HEK293 (cell line): ENCODE measurements at regions not wholly inside any gene's neighbourhood (a gene's known extent, or its start where the extent isn't known, plus 50 kb on each side); places are given as distances from the start of the nearest gene placed in this dataset.

ENCODE experiments used
- CTCF ChIA-PET: fragments of 350-600 bp; formaldehyde crosslinking; extraction: SDS; loops from one replicate; lab custom pipeline; 2021; ENCODE audit warnings: antibody characterized with exemption; lab: Yijun Ruan, JAX
- POLR2A ChIA-PET: fragments of 300-600 bp; formaldehyde crosslinking; extraction: SDS; loops from one replicate; lab custom pipeline; 2020; ENCODE audit warnings: antibody characterized with exemption, inconsistent platforms; lab: Yijun Ruan, JAX
- H3K27ac ChIP-seq: fragments of 200-500 bp; sonication (Bioruptor generic); 2 replicates; pipeline ENCODE4 v1.5.1; 2014; ENCODE audit warnings: low read depth, low read length, control low read depth, inconsistent platforms; ENCODE audit errors: extremely low read depth
- H3K36me3 ChIP-seq, 2 experiments: fragments of 200-500 bp in 1 of 2; sonication (Bioruptor generic) in 1 of 2; 1 replicate in 1 of 2; 2 replicates in 1 of 2; pipeline ENCODE4 v1.5.1; 2014 to 2017; ENCODE audit warnings: inconsistent platforms in 2 of 2, low read length in 2 of 2; ENCODE audit not compliant: control insufficient read depth in 2 of 2, insufficient read depth in 1 of 2
- H3K4me1 ChIP-seq: fragments of 200-500 bp; sonication (Bioruptor generic); 2 replicates; pipeline ENCODE4 v1.5.1; 2014; ENCODE audit warnings: mild to moderate bottlenecking, low read length, inconsistent platforms; ENCODE audit not compliant: control insufficient read depth, insufficient read depth
- H3K4me3 ChIP-seq: 2 replicates; pipeline ENCODE4 v1.5.1; 2011; ENCODE audit warnings: low read depth, mild to moderate bottlenecking, control low read depth, low read length, moderate library complexity
- H3K9me3 ChIP-seq: fragments of 200-500 bp; sonication (Bioruptor generic); 2 replicates; pipeline ENCODE4 v1.5.1; 2014; ENCODE audit warnings: low read depth, low read length, inconsistent platforms; ENCODE audit not compliant: control insufficient read depth, insufficient read depth
- FEZF1 ChIP-seq: fragments of 450-650 bp; formaldehyde crosslinking; IDR thresholded peaks from 2 replicates; pipeline ENCODE4 v1.5.1; 2016; ENCODE audit warnings: missing biosample characterization, missing genetic modification characterization
- GFI1B ChIP-seq: fragments of 450-650 bp; formaldehyde crosslinking; IDR thresholded peaks from 2 replicates; pipeline ENCODE4 v1.5.1; 2016; ENCODE audit warnings: missing biosample characterization, missing genetic modification characterization
- GLIS2 ChIP-seq: fragments of 450-650 bp; formaldehyde crosslinking; IDR thresholded peaks from 2 replicates; pipeline ENCODE4 v1.5.1; 2016; ENCODE audit warnings: missing biosample characterization, missing genetic modification characterization
- INSM2 ChIP-seq: fragments of 450-650 bp; formaldehyde crosslinking; IDR thresholded peaks from 2 replicates; pipeline ENCODE4 v1.5.1; 2016; ENCODE audit warnings: missing biosample characterization, missing genetic modification characterization
- KLF8 ChIP-seq: fragments of 450-650 bp; formaldehyde crosslinking; IDR thresholded peaks from 2 replicates; pipeline ENCODE4 v1.5.1; 2016; ENCODE audit warnings: missing biosample characterization, missing genetic modification characterization
- SCRT2 ChIP-seq: fragments of 450-650 bp; formaldehyde crosslinking; IDR thresholded peaks from 2 replicates; pipeline ENCODE4 v1.5.1; 2016; ENCODE audit warnings: missing biosample characterization, missing genetic modification characterization
- WT1 ChIP-seq: fragments of 450-650 bp; formaldehyde crosslinking; IDR thresholded peaks from 2 replicates; pipeline ENCODE4 v1.5.1; 2016; ENCODE audit warnings: missing biosample characterization, missing genetic modification characterization
- YY2 ChIP-seq: fragments of 450-650 bp; formaldehyde crosslinking; IDR thresholded peaks from 2 replicates; pipeline ENCODE4 v1.5.1; 2016; ENCODE audit warnings: missing biosample characterization, missing genetic modification characterization
- ZBTB7A ChIP-seq: fragments of 450-650 bp; formaldehyde crosslinking; IDR thresholded peaks from 2 replicates; pipeline ENCODE4 v1.5.1; 2016; ENCODE audit warnings: low read depth, missing biosample characterization, missing genetic modification characterization
- ZBTB8A ChIP-seq: fragments of 450-650 bp; formaldehyde crosslinking; IDR thresholded peaks from 2 replicates; pipeline ENCODE4 v1.5.1; 2016; ENCODE audit warnings: missing biosample characterization, missing genetic modification characterization
- ZNF114 ChIP-seq: fragments of 450-650 bp; formaldehyde crosslinking; IDR thresholded peaks from 2 replicates; pipeline ENCODE4 v1.5.0; 2017; ENCODE audit warnings: missing biosample characterization, missing genetic modification characterization
- ZNF202 ChIP-seq: fragments of 450-650 bp; formaldehyde crosslinking; IDR thresholded peaks from 2 replicates; pipeline ENCODE4 v1.5.1; 2016; ENCODE audit warnings: missing biosample characterization, missing genetic modification characterization, borderline replicate concordance
- ZNF24 ChIP-seq: fragments of 450-650 bp; formaldehyde crosslinking; IDR thresholded peaks from 2 replicates; pipeline ENCODE4 v1.5.1; 2016; ENCODE audit warnings: missing biosample characterization, missing genetic modification characterization
- ZNF350 ChIP-seq: fragments of 450-650 bp; formaldehyde crosslinking; IDR thresholded peaks from 2 replicates; pipeline ENCODE4 v1.5.0; 2017; ENCODE audit warnings: missing biosample characterization, mild to moderate bottlenecking, missing genetic modification characterization
- ZNF362 ChIP-seq: fragments of 450-650 bp; formaldehyde crosslinking; IDR thresholded peaks from 2 replicates; pipeline ENCODE4 v1.5.1; 2016; ENCODE audit warnings: missing biosample characterization, missing genetic modification characterization
- ZNF37A ChIP-seq: fragments of 450-650 bp; IDR thresholded peaks from 2 replicates; pipeline ENCODE4 v1.5.1; 2018; ENCODE audit warnings: missing biosample characterization, missing genetic modification characterization
- ZNF394 ChIP-seq: fragments of 450-650 bp; formaldehyde crosslinking; IDR thresholded peaks from 2 replicates; pipeline ENCODE4 v1.5.1; 2016; ENCODE audit warnings: missing biosample characterization, missing genetic modification characterization, mild to moderate bottlenecking, moderate library complexity, borderline replicate concordance
- ZNF473 ChIP-seq: fragments of 450-650 bp; formaldehyde crosslinking; IDR thresholded peaks from 2 replicates; pipeline ENCODE4 v1.5.1; 2017; ENCODE audit warnings: missing biosample characterization, missing genetic modification characterization
- ZNF529 ChIP-seq: fragments of 450-650 bp; formaldehyde crosslinking; IDR thresholded peaks from 2 replicates; pipeline ENCODE4 v1.5.1; 2017; ENCODE audit warnings: missing genetic modification characterization, missing biosample characterization; ENCODE audit not compliant: insufficient replicate concordance
- ZNF530 ChIP-seq: fragments of 450-650 bp; formaldehyde crosslinking; IDR thresholded peaks from 2 replicates; pipeline ENCODE4 v1.5.1; 2016; ENCODE audit warnings: low read depth, missing biosample characterization, missing genetic modification characterization
- ZNF548 ChIP-seq: fragments of 450-650 bp; formaldehyde crosslinking; IDR thresholded peaks from 2 replicates; pipeline ENCODE4 v1.5.1; 2016; ENCODE audit warnings: missing biosample characterization, missing genetic modification characterization
- ZNF561 ChIP-seq: fragments of 450-650 bp; IDR thresholded peaks from 2 replicates; pipeline ENCODE4 v1.5.1; 2018; ENCODE audit warnings: missing biosample characterization, missing genetic modification characterization, borderline replicate concordance
- ZNF624 ChIP-seq: fragments of 450-650 bp; formaldehyde crosslinking; IDR thresholded peaks from 2 replicates; pipeline ENCODE4 v1.5.1; 2017; ENCODE audit warnings: missing biosample characterization, missing genetic modification characterization
- ZNF707 ChIP-seq: fragments of 450-650 bp; formaldehyde crosslinking; IDR thresholded peaks from 2 replicates; pipeline ENCODE4 v1.5.1; 2016; ENCODE audit warnings: missing biosample characterization, missing genetic modification characterization
- ZNF792 ChIP-seq: fragments of 450-650 bp; formaldehyde crosslinking; IDR thresholded peaks from 2 replicates; pipeline ENCODE4 v1.5.1; 2016; ENCODE audit warnings: missing biosample characterization, missing genetic modification characterization
- ZXDB ChIP-seq: fragments of 450-650 bp; formaldehyde crosslinking; IDR thresholded peaks from 2 replicates; pipeline ENCODE4 v1.5.1; 2016; ENCODE audit warnings: missing biosample characterization, missing genetic modification characterization
- TF ChIP-seq, protein P1 (sequence below): fragments of 450-650 bp; formaldehyde crosslinking; IDR thresholded peaks from 2 replicates; pipeline ENCODE4 v1.5.1; 2016; ENCODE audit warnings: missing biosample characterization, missing genetic modification characterization
- TF ChIP-seq, protein P2 (sequence below): fragments of 450-650 bp; formaldehyde crosslinking; IDR thresholded peaks from 2 replicates; pipeline ENCODE4 v1.5.1; 2016; ENCODE audit warnings: missing biosample characterization, missing genetic modification characterization

DNA sequence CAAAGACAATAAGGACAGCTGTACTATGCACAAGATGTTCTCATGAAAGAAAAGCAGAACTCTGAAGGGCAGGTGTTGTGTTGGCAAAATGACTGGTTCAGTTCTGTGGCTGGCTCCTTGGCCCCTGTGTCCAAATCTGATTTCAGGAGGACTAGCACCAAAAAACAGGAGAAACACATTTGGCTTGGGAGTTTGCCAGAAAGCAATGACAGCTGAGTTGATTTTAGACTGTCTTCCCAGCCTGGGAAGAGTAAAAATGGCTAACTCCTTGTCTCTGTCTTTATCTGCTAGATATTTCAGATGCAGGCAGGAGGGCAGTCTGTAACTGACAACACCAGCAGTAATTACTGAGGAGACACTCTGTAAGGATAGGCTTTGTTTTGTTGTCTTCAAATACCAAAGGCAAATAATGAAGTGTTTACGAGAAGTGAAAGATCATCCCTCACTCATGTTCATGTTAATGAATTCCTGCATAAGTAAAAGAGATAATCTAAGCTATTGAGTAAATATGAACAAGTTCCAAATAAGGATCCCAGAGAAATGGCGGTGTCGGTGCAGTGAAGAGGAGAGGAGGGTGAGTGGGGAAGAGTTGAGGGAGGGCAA lies 989.0 kb downstream of the CDH11 start:
- Histone ChIP-seq H3K36me3 (no peaks in the 10 kb centered on the region), H3K4me3 (no peak overlapping the region), H3K9me3 (no peaks in the 10 kb centered on the region), H3K4me1 (no peaks in the 10 kb centered on the region), H3K27ac (no peak overlapping the region)
- POLR2A ChIA-PET: no interaction called here
- CTCF ChIA-PET: interaction anchor here (0.6 to 0.7 kb wide), 2 partner anchors 9 to 1293 kb away, joined by 3 to 4 read pairs; no protein-coding TSS in a partner anchor
- no peak for TF ChIP-seq ZNF37A (tag by site-specific recombination)
- TF ChIP-seq ZNF202 (tag by site-specific recombination): no peak
- no peak for TF ChIP-seq ZNF792 (tag by site-specific recombination)
- no peak for TF ChIP-seq ZNF394 (tag by site-specific recombination)
- TF ChIP-seq ZXDB (tag by site-specific recombination): no peak
- TF ChIP-seq ZNF561 (tag by site-specific recombination): no peak

DNA sequence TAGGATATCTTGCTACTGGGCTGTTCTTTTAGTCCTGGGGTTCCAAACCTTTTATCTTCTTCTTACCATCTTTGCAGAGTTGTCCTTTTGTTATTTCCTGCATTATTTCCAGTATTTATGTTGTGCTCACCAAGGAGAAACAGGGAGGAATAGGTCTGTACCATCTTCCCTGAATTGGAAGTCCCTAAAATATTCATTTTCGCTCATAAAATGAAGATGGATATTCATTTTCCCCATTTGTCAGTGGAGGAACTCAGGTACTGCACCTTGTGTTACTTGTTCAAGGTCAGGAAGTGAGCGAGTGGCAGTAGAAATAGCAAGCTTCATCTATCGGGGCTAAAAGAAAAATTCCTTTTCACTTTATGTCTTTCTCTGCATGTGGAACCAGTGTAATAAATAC lies 989.7 kb downstream of the CDH11 start:
- no peak overlapping the region for H3K27ac ChIP-seq
- no peaks in the 10 kb centered on the region for H3K4me1 ChIP-seq
- ChIA-PET CTCF (no interaction called here), POLR2A (no interaction called here)
- TF ChIP-seq ZNF548: no peak
- no peak for TF ChIP-seq ZNF362
- TF ChIP-seq, protein P1, sequence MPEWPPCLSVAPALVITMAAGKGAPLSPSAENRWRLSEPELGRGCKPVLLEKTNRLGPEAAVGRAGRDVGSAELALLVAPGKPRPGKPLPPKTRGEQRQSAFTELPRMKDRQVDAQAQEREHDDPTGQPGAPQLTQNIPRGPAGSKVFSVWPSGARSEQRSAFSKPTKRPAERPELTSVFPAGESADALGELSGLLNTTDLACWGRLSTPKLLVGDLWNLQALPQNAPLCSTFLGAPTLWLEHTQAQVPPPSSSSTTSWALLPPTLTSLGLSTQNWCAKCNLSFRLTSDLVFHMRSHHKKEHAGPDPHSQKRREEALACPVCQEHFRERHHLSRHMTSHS (tag by site-specific recombination): no peak
- TF ChIP-seq ZNF624 (tag by site-specific recombination): no peak
- no peak for TF ChIP-seq ZNF530 (tag by site-specific recombination)
- TF ChIP-seq ZNF707: no peak
- TF ChIP-seq ZBTB7A (tag by site-specific recombination): no peak
- TF ChIP-seq ZNF24 (tag by site-specific recombination): no peak
- no peak for TF ChIP-seq ZBTB8A (tag by site-specific recombination)
- no peak for TF ChIP-seq GFI1B (tag by site-specific recombination)
- no peak for TF ChIP-seq ZNF350 (tag by site-specific recombination)
- no peak for TF ChIP-seq SCRT2 (tag by site-specific recombination)
- TF ChIP-seq ZNF114 (tag by site-specific recombination): no peak
- no peak for TF ChIP-seq ZNF473 (tag by site-specific recombination)
- no peak for TF ChIP-seq ZNF394 (tag by site-specific recombination)
- H3K9me3 ChIP-seq: no peaks in the 10 kb centered on the region
- H3K36me3 ChIP-seq: no peaks in the 10 kb centered on the region
- no peak overlapping the region for H3K4me3 ChIP-seq

GRCh38 chr16:64131423-64131822 lies 990.4 kb downstream of the CDH11 start:
- CTCF ChIA-PET: no interaction called here
- no peak overlapping the region for H3K27ac ChIP-seq
- no peaks in the 10 kb centered on the region for H3K36me3 ChIP-seq
- H3K4me3 ChIP-seq: no peak overlapping the region
- POLR2A ChIA-PET: no interaction called here
- H3K9me3 ChIP-seq: no peaks in the 10 kb centered on the region
- H3K4me1 ChIP-seq: no peaks in the 10 kb centered on the region
- TF ChIP-seq YY2 (no peak), WT1 (tag by site-specific recombination) (no peak), ZNF529 (tag by site-specific recombination) (no peak), KLF8 (tag by site-specific recombination) (no peak), GLIS2 (no peak), FEZF1 (tag by site-specific recombination) (no peak), INSM2 (no peak)
- TF ChIP-seq, protein P2, sequence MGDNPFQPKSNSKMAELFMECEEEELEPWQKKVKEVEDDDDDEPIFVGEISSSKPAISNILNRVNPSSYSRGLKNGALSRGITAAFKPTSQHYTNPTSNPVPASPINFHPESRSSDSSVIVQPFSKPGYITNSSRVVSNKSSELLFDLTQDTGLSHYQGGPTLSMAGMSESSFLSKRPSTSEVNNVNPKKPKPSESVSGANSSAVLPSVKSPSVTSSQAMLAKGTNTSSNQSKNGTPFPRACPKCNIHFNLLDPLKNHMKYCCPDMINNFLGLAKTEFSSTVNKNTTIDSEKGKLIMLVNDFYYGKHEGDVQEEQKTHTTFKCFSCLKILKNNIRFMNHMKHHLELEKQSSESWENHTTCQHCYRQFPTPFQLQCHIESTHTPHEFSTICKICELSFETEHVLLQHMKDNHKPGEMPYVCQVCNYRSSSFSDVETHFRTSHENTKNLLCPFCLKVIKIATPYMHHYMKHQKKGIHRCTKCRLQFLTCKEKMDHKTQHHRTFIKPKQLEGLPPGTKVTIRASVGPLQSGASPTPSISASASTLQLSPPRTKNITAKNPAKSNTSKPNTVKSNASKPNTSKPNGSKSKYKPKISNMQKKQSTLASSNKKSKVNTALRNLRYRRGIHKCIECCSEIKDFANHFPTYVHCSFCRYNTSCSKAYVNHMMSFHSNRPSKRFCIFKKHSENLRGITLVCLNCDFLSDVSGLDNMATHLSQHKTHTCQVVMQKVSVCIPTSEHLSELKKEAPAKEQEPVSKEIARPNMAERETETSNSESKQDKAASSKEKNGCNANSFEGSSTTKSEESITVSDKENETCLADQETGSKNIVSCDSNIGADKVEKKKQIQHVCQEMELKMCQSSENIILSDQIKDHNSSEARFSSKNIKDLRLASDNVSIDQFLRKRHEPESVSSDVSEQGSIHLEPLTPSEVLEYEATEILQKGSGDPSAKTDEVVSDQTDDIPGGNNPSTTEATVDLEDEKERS (tag by site-specific recombination): no peak
